DND-41 (cell line): ENCODE measurements at regions not wholly inside any gene's neighbourhood (a gene's known extent, or its start where the extent isn't known, plus 50 kb on each side); places are given as distances from the start of the nearest gene placed in this dataset.

ENCODE experiments used
- ATAC-seq: fragments of 200-7000 bp; cut with Tn5 transposase; 3 replicates; pipeline ENCODE4 v1.9.1; 2021; ENCODE audit warnings: low read depth; ENCODE audit not compliant: insufficient read depth
- DNase-seq: peaks from one replicate; pipeline ENCODE4 v3.0.0-alpha.2; 2020
- H2AFZ ChIP-seq: 2 replicates; pipeline ENCODE4 v1.6.0; 2012; ENCODE audit warnings: low read depth, low read length
- H3K27ac ChIP-seq: 2 replicates; pipeline ENCODE4 v1.5.1; 2012; ENCODE audit warnings: low read length, inconsistent platforms
- H3K27me3 ChIP-seq: fragments of 200-600 bp; sonication (generic); 2 replicates; pipeline ENCODE4 v1.6.0; 2012; ENCODE audit warnings: low read length, mild to moderate bottlenecking, inconsistent platforms; ENCODE audit not compliant: insufficient read depth, poor library complexity
- H3K36me3 ChIP-seq: 2 replicates; pipeline ENCODE4 v1.5.1; 2012; ENCODE audit warnings: low read length, inconsistent platforms; ENCODE audit not compliant: insufficient read depth
- H3K4me1 ChIP-seq: 2 replicates; pipeline ENCODE4 v1.5.1; 2012; ENCODE audit warnings: mild to moderate bottlenecking, low read length; ENCODE audit not compliant: insufficient read depth
- H3K4me2 ChIP-seq: 2 replicates; pipeline ENCODE4 v1.6.0; 2012; ENCODE audit warnings: mild to moderate bottlenecking, moderate library complexity, low read length, inconsistent platforms; ENCODE audit not compliant: insufficient read depth
- H3K4me3 ChIP-seq, 2 experiments: fragments of 200-600 bp in 1 of 2; shearing (Covaris generic) in 1 of 2; 2 replicates each; pipeline ENCODE4 v1.5.1; 2012 to 2016; ENCODE audit warnings: inconsistent platforms in 2 of 2, low read length in 2 of 2, mild to moderate bottlenecking in 2 of 2, low read depth in 1 of 2, moderate library complexity in 1 of 2
- H3K79me2 ChIP-seq: 2 replicates; pipeline ENCODE4 v1.6.0; 2012; ENCODE audit warnings: low read length, inconsistent platforms; ENCODE audit not compliant: insufficient read depth
- H3K9ac ChIP-seq: 2 replicates; pipeline ENCODE4 v1.6.0; 2012; ENCODE audit warnings: low read depth, mild to moderate bottlenecking, inconsistent platforms, low read length, moderate library complexity
- H3K9me3 ChIP-seq: 2 replicates; pipeline ENCODE4 v1.5.1; 2012; ENCODE audit warnings: low read length, moderate library complexity, mild to moderate bottlenecking, inconsistent platforms; ENCODE audit not compliant: insufficient read depth, severe bottlenecking
- H4K20me1 ChIP-seq: 2 replicates; pipeline ENCODE4 v1.6.0; 2012; ENCODE audit warnings: low read length; ENCODE audit not compliant: insufficient read depth
- EZH2 ChIP-seq: IDR thresholded peaks from 3 replicates; pipeline ENCODE4 v1.6.1; 2012; ENCODE audit warnings: borderline replicate concordance, low read depth, mild to moderate bottlenecking, moderate library complexity, low read length, inconsistent platforms; ENCODE audit not compliant: severe bottlenecking
- TF ChIP-seq, protein P1 (sequence below): IDR thresholded peaks from 2 replicates; pipeline ENCODE4 v1.5.1; 2012; ENCODE audit warnings: borderline replicate concordance, low read length, moderate library complexity, mild to moderate bottlenecking; ENCODE audit not compliant: poor library complexity, severe bottlenecking; ENCODE audit errors: extremely low read depth

DNA sequence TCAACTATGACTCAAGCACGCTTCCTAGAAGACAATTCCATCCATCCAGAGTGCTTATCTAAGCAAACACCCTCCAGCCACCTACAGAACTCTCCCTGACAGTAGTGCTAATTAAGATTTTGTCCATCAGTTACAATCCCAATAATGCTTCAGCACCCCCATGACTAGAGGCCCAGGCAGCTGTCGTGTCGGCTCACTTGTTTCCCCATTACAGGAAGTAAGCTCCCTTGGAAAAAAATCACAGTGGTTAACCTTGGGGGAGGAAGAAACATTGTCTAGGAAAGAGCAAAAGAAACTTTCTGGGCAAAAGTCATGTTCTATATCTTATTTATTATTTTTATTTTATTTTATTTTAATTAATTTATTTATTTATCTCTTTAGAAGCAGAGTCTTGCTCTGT is 108.8 kb upstream of the LPAR1 start:
- Histone ChIP-seq H3K79me2 (no peaks in the 10 kb centered on the region), H4K20me1 (no peaks in the 10 kb centered on the region), H3K9ac (no peak overlapping the region), H3K9me3 (no peaks in the 10 kb centered on the region), H3K27ac (no peak overlapping the region), H3K4me2 (no peak overlapping the region), H3K4me1 (no peaks in the 10 kb centered on the region), H3K4me3 (no peak overlapping the region), H3K27me3 (peaks cover 4% of the 10 kb centered on the region), H2AFZ (no peak overlapping the region), H3K36me3 (no peaks in the 10 kb centered on the region)
- ATAC-seq (no peak), DNase-seq (no peak)
- TF ChIP-seq EZH2, result no peak
- TF ChIP-seq, protein P1, sequence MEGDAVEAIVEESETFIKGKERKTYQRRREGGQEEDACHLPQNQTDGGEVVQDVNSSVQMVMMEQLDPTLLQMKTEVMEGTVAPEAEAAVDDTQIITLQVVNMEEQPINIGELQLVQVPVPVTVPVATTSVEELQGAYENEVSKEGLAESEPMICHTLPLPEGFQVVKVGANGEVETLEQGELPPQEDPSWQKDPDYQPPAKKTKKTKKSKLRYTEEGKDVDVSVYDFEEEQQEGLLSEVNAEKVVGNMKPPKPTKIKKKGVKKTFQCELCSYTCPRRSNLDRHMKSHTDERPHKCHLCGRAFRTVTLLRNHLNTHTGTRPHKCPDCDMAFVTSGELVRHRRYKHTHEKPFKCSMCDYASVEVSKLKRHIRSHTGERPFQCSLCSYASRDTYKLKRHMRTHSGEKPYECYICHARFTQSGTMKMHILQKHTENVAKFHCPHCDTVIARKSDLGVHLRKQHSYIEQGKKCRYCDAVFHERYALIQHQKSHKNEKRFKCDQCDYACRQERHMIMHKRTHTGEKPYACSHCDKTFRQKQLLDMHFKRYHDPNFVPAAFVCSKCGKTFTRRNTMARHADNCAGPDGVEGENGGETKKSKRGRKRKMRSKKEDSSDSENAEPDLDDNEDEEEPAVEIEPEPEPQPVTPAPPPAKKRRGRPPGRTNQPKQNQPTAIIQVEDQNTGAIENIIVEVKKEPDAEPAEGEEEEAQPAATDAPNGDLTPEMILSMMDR, result no peak

DNA sequence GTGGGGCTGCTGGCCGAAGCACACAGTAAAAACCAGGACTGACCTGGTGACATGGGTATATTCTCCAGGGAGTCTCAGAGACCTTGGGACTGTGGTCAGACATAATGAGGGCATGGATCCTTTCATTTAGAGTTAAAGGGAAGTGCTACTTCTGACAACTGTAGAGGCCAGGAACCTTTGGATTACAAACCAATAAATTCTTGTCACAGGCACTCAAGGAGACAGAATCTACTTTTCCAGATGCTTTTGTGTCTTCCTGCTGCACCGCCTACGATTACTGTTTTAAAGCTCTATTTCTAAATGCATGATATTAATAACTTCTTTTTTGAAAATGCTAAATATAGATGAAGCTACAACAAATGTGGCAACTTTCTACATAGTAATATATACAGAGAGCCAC is 106.5 kb upstream of the LPAR1 start:
- H3K27ac ChIP-seq, result no peak overlapping the region
- peaks cover 4% of the 10 kb centered on the region for H3K27me3 ChIP-seq
- H4K20me1 ChIP-seq, result no peaks in the 10 kb centered on the region
- TF ChIP-seq EZH2, result no peak
- TF ChIP-seq, protein P1, result no peak
- no peak overlapping the region for H3K4me2 ChIP-seq
- H3K9ac ChIP-seq, result no peak overlapping the region
- no peak overlapping the region for H3K4me3 ChIP-seq
- no peaks in the 10 kb centered on the region for H3K79me2 ChIP-seq
- DNase-seq (no peak), ATAC-seq (no peak)
- no peak overlapping the region for H2AFZ ChIP-seq
- no peaks in the 10 kb centered on the region for H3K4me1 ChIP-seq
- H3K36me3 ChIP-seq, result no peaks in the 10 kb centered on the region
- H3K9me3 ChIP-seq, result no peaks in the 10 kb centered on the region

GRCh38 chr9:111136180-111136579 is 97.9 kb upstream of the LPAR1 start:
- Histone ChIP-seq H3K9me3 (no peaks in the 10 kb centered on the region), H3K4me1 (no peaks in the 10 kb centered on the region), H3K4me2 (no peak overlapping the region), H3K27me3 (no peaks in the 10 kb centered on the region), H4K20me1 (no peaks in the 10 kb centered on the region), H3K4me3 (no peak overlapping the region), H2AFZ (no peak overlapping the region), H3K9ac (no peak overlapping the region), H3K27ac (no peak overlapping the region), H3K79me2 (no peaks in the 10 kb centered on the region), H3K36me3 (no peaks in the 10 kb centered on the region)
- ATAC-seq (no peak), DNase-seq (no peak)
- TF ChIP-seq EZH2, result no peak
- TF ChIP-seq, protein P1, result no peak

- Histone ChIP-seq H3K4me1 (no peaks in the 10 kb centered on the region), H3K27me3 (no peaks in the 10 kb centered on the region), H3K27ac (no peak overlapping the region), H3K4me2 (no peak overlapping the region), H4K20me1 (no peaks in the 10 kb centered on the region), H2AFZ (no peak overlapping the region), H3K9me3 (no peaks in the 10 kb centered on the region), H3K9ac (no peak overlapping the region), H3K4me3 (no peak overlapping the region), H3K79me2 (no peaks in the 10 kb centered on the region), H3K36me3 (no peaks in the 10 kb centered on the region)
- TF ChIP-seq EZH2, result no peak
- TF ChIP-seq, protein P1, result no peak
- no peak for DNase-seq
- ATAC-seq, result no peak
These were observed 92.9 kb upstream of the LPAR1 start for GRCh38 chr9:111131211-111131610.
